Testis (tissue), 2 donors: ENCODE measurements at regions not wholly inside any gene's neighbourhood (a gene's known extent, or its start where the extent isn't known, plus 50 kb on each side); places are given as distances from the start of the nearest gene placed in this dataset.

Source experiments
- DNase-seq: peaks from one replicate; pipeline ENCODE4 v3.0.0-alpha.2; 2019
- H3K27ac ChIP-seq, 2 donors: fragments of 200-600 bp; sonication (generic); one replicate each; pipeline ENCODE4 v1.5.1; 2019
- H3K27me3 ChIP-seq: fragments of 200-600 bp; sonication (generic); one replicate; pipeline ENCODE4 v1.5.1; 2019
- H3K36me3 ChIP-seq: fragments of 200-600 bp; sonication (generic); one replicate; pipeline ENCODE4 v1.5.1; 2017; ENCODE audit warnings: low read depth; ENCODE audit errors: missing control alignments
- H3K4me1 ChIP-seq: fragments of 200-600 bp; sonication (generic); one replicate; pipeline ENCODE4 v1.5.1; 2019
- H3K4me3 ChIP-seq, 2 donors: fragments of 200-600 bp; sonication (generic); one replicate each; pipeline ENCODE4 v1.5.1; 2017 to 2019
- H3K9me3 ChIP-seq: fragments of 200-600 bp; sonication (generic); one replicate; pipeline ENCODE4 v1.5.1; 2017
- POLR2A ChIP-seq: fragments of 450-650 bp; IDR thresholded peaks from one replicate; pipeline ENCODE4 v1.6.1; 2017; ENCODE audit warnings: antibody characterized with exemption, mild to moderate bottlenecking, moderate library complexity
- WGBS, 2 donors: methylation state at CpG; one replicate each; pipeline ENCODE4 v1.1.5; 2018; 5-methylcytosine and 5-hydroxymethylcytosine counted together
- intact Hi-C: fragments of 100-400 bp; cut with DNase I; formaldehyde crosslinking; loops from one replicate; pipeline ENCODE4 v1.15.1; 2023; ENCODE audit warnings: low total_unique reads
- TF ChIP-seq, protein P1 (sequence below), 3 experiments: fragments of 450-650 bp in 2 of 3; fragments of 200-600 bp in 1 of 3; sonication (generic) in 1 of 3; IDR thresholded peaks; one replicate each; pipeline ENCODE4 v1.5.1; 2016 to 2019; ENCODE audit warnings: antibody characterized with exemption in 3 of 3, mild to moderate bottlenecking in 2 of 3, moderate library complexity in 1 of 3

DNA sequence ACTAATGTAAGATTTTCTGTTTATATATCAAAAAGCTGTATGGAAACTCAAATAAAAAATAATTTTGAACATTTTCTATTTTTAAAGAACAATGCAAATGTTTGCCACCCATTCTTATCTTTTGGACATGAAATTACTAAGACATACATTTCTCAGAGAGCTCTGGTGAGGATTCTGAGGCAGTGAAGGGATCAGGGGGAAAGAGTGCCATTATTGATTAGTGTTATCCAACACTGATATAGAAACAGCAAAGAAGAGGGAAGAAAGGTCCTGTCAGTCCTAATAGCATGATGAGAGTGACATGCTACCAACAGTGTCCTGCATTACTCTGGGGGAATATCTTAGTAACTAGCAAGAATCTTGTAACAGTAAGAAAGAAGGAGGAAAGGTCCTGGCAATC is 282.2 kb downstream of the RPL10L start:
- DNase-seq, result no peak
- TF ChIP-seq, protein P1, sequence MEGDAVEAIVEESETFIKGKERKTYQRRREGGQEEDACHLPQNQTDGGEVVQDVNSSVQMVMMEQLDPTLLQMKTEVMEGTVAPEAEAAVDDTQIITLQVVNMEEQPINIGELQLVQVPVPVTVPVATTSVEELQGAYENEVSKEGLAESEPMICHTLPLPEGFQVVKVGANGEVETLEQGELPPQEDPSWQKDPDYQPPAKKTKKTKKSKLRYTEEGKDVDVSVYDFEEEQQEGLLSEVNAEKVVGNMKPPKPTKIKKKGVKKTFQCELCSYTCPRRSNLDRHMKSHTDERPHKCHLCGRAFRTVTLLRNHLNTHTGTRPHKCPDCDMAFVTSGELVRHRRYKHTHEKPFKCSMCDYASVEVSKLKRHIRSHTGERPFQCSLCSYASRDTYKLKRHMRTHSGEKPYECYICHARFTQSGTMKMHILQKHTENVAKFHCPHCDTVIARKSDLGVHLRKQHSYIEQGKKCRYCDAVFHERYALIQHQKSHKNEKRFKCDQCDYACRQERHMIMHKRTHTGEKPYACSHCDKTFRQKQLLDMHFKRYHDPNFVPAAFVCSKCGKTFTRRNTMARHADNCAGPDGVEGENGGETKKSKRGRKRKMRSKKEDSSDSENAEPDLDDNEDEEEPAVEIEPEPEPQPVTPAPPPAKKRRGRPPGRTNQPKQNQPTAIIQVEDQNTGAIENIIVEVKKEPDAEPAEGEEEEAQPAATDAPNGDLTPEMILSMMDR (IDR thresholded peaks at IDR 0.05), result no peak
- no peak for TF ChIP-seq POLR2A
- intact Hi-C loops, result no loop called here
- Histone ChIP-seq H3K4me3 (no peak overlapping the region), H3K36me3 (no peaks in the 10 kb centered on the region), H3K27me3 (no peaks in the 10 kb centered on the region), H3K4me1 (no peaks in the 10 kb centered on the region), H3K9me3 (no peaks in the 10 kb centered on the region), H3K27ac (no peak overlapping the region)

GRCh38 chr14:46368275-46368674 is 283.3 kb downstream of the RPL10L start:
- no peak for TF ChIP-seq POLR2A
- TF ChIP-seq, protein P1 (IDR thresholded peaks at IDR 0.05), result no peak
- DNase-seq, result peak; percentile 34
- no peak overlapping the region for H3K4me3 ChIP-seq
- no peak overlapping the region for H3K27ac ChIP-seq
- intact Hi-C loops, result no loop called here
- no peaks in the 10 kb centered on the region for H3K4me1 ChIP-seq
- WGBS, 2 donors, result 53 to 60% methylated on average over 3 of the region's 3 CpGs
- H3K27me3 ChIP-seq, result no peaks in the 10 kb centered on the region
- no peaks in the 10 kb centered on the region for H3K36me3 ChIP-seq
- no peaks in the 10 kb centered on the region for H3K9me3 ChIP-seq

GRCh38 chr14:46352844-46353243 is 298.7 kb downstream of the RPL10L start:
- H3K4me3 ChIP-seq, result no peak overlapping the region
- WGBS, 2 donors, result 46% methylated on average over 1 of the region's 1 CpG
- H3K27me3 ChIP-seq, result no peaks in the 10 kb centered on the region
- TF ChIP-seq POLR2A, result no peak
- no peaks in the 10 kb centered on the region for H3K9me3 ChIP-seq
- no peak for DNase-seq
- intact Hi-C loops, result no loop called here
- H3K27ac ChIP-seq, result no peak overlapping the region
- no peaks in the 10 kb centered on the region for H3K36me3 ChIP-seq
- H3K4me1 ChIP-seq, result no peaks in the 10 kb centered on the region

GRCh38 chr14:46344327-46344937 is 307.1 kb downstream of the RPL10L start:
- intact Hi-C loops, result no loop called here
- no peaks in the 10 kb centered on the region for H3K36me3 ChIP-seq
- H3K27ac ChIP-seq, result no peak overlapping the region
- 60 to 66% methylated on average over 4 of the region's 4 CpGs for WGBS, 2 donors
- no peak overlapping the region for H3K4me3 ChIP-seq
- DNase-seq, result peak; percentile 23
- TF ChIP-seq POLR2A, result no peak
- TF ChIP-seq, protein P1 (IDR thresholded peaks at IDR 0.05), result peak in 1 of 3 experiments; percentile 37
- H3K27me3 ChIP-seq, result no peaks in the 10 kb centered on the region
- no peaks in the 10 kb centered on the region for H3K9me3 ChIP-seq
- no peaks in the 10 kb centered on the region for H3K4me1 ChIP-seq

DNA sequence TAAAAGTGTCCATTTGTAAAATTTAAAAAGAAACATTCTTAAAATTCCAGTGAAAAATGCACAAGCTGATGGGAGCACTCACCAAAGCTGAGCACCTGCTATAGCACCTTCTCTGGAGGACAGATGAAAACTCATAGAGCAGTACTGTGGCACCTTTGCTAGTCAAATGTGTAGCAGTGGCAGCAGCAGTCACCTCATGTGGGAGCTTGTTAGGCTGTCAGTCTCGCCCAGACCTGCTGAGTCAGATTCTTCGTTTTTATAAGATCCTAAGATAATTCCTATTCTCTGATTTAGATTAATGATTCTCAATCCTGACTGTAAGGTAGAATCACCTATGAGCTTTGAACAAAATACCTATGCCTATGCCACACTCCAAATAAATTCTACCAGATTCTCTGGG is 325.8 kb downstream of the RPL10L start:
- DNase-seq, result no peak
- Histone ChIP-seq H3K27me3 (no peaks in the 10 kb centered on the region), H3K36me3 (no peaks in the 10 kb centered on the region), H3K27ac (no peak overlapping the region), H3K4me3 (no peak overlapping the region), H3K9me3 (no peaks in the 10 kb centered on the region), H3K4me1 (no peaks in the 10 kb centered on the region)
- TF ChIP-seq, protein P1 (IDR thresholded peaks at IDR 0.05), result no peak
- TF ChIP-seq POLR2A, result no peak
- intact Hi-C loops, result no loop called here
- 88 to 89% methylated on average over 2 of the region's 2 CpGs for WGBS, 2 donors
